A204.1 (cell line): ENCODE measurements at regions not wholly inside any gene's neighbourhood (a gene's known extent, or its start where the extent isn't known, plus 50 kb on each side); places are given as distances from the start of the nearest gene placed in this dataset.
"Not testable (repeated sequence)": the region's sequence is repeated elsewhere in the genome, so short reads cannot be mapped to it uniquely, and the experiment has no call there.

Experiments
- FAIRE-seq: peaks from 2 replicates; lab custom pipeline; 2012; peaks lifted over from hg19 to GRCh38; lab: Jason Lieb, UNC

DNA sequence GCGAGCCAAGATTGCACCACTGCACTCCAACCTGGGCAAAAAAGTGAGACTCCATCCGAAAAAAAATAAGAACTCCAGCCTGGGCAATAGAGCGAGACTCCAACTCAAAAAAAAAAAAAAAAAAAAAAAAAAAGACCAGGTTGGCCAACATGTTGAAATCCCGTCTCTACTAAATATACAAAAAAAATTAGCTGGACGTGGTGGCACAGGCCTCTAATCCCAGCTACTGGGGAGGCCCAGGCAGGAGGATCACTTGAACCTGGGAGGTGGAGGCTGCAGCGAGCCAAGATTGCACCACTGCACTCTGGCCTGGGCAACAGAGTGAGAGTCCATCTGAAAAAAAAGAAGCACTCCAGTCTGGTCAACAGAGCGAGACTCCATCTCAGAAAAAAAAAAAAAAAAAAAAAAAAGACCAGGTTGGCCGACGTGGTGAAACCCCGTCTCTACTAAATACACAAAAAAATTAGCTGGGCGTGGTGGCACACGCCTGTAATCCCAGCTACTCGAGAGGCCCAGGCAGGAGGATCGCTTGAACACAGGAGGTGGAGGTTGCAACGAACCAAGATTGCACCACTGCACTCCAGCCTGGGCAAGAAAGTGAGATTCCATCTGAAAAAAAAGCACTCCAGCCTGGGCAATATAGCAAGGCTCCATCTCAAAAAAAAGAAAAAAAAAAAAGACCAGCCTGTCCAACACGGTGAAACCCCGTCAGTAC lies 1603.7 kb downstream of the RPIA start:
- FAIRE-seq = not testable (repeated sequence)

DNA sequence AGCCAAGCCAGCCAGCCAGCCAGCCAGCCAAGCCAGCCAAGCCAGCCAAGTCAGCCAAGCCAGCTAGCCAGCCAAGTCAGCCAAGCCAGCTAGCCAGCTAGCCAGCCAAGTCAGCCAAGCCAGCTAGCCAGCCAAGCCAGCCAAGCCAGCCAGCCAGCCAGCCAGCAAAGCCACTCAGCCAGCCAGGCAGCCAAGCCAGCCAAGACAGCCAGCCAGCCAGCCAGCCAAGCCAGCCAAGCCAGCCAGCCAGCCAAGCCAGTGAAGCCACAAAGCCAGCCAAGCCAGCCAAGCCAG lies 1605.0 kb downstream of the RPIA start:
- FAIRE-seq = not testable (repeated sequence)

DNA sequence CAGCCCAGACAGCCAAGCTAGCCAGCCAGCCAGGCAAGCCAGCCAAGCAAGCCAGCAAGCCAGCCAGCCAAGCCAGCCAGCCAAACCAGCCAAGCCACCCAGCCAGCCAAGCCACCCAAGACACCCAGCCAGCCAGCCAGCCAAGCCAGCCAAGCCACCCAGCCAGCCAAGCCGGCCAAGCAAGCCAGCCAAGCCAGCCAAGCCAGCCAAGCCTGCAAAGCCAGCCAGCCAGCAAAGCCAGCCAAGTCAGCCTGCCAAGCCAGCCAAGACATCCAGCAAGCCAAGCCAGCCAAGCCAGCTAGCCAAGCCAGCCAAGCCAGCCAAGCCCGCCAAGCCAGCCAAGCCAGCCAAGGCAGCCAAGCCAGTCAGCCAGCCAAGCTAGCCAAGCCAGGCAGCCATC lies 1606.2 kb downstream of the RPIA start:
- FAIRE-seq = not testable (repeated sequence)

DNA sequence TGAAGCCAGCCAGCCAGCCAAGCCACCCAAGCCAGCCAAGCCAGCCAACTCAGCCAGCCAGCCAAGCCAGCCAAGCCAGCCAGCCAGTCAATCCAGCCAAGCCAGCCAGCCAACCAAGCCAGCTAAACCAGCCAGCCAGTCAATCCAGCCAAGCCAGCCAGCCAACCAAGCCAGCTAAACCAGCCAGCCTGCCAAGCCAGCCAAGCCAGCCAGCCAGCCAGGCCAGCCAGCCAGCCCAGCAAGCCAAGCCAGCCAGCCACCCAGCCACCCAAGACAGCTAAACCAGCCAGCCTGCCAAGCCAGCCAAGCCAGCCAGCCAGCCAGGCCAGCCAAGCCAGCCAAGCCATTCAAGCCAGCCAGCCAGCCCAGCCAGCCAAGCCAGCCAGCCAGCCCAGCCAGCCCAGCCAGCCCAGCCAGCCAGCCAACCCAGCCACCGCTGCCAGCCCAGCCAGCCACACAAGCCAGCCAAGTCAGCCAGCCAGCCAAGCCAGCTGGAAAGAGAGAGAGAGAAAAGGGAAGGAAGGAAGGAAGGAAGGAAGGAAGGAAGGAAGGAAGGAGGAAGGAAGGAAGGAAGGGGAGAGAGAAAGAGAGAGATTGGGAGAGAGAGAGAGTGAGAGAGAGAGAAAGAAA lies 1606.8 kb downstream of the RPIA start:
- FAIRE-seq = not testable (repeated sequence)

DNA sequence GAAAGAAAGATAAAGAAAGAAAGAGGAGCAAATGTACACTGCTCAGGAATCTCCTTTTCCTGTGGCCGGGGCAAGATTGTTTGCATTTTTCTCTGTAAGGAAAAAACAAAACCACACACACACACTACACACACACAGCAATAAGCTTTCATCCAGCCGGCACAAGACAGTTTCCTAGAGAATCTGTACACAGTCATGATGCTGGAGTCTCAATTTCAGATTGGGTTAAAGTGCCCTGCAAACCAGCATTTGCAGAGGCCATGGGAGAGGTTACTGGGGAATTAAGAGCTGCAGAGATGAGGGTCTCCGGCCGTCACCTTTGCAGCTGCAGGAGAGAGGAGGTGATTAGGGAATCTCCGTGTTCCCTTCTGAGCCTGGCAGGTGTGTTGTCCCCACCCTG lies 1607.5 kb downstream of the RPIA start:
- not testable (repeated sequence) for FAIRE-seq

DNA sequence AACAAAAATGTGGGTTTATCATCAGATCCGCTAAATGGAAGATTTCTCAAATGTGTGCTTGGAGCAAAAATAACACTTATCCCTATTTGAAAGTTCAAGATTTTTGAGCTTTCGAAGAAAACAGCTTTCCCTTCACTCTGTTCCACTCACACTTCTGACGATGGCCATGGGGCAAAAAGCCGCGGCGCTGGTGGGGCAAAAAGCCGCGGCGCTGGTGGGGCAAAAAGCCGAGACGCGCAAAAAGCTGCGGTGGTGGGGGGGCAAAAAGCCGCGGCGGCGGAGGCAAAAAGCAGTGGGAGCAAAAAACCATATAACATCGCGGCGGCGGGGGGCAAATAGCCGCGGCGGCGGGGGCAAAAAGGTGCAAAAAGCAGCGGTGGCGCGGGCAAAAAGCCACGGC lies 1631.5 kb downstream of the RPIA start:
- FAIRE-seq = not testable (repeated sequence)

DNA sequence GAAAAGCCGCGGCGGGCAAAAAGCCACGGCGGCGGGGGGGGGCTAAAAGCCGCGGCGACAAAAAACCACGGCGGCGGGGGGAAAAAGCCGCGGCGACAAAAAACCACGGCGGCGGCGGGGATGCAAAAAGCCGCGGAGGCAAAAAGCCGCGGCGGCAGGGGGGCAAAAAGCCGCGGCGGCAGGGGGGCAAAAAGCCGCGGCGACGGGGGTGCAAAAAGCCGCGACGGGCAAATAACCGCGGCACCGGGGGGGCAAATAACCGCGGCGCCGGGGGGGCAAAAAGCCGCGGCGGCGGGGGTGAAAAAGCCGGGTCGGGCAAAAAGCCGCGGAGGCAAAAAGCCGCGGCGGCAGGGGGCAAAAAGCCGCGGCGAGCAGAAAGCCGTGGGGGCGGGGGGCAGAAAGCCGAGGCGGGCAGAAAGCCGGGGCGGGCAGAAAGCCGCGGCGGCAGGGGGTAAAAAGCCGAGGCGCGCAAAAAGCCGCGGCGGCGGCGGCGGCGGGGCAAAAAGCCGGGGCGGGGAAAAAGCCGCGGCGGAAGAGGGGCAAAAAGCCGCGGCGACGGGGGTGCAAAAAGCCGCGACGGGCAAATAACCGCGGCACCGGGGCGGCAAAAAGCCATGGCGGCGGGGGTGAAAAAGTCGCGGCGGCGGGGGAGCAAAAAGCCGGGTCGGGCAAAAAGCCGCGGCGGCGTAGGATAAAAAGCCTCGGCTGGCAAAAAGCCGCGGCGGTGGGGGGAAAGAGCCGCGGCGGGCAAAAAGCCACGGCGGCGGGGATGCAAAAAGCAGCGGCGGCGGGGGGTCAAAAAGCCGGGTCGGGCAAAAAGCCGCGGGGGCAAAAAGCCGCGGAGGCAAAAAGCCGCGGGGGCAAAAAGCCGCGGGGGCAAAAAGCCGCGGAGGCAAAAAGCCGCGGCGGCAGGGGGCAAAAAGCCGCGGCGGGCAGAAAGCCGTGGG lies 1632.4 kb downstream of the RPIA start:
- FAIRE-seq = not testable (repeated sequence)

DNA sequence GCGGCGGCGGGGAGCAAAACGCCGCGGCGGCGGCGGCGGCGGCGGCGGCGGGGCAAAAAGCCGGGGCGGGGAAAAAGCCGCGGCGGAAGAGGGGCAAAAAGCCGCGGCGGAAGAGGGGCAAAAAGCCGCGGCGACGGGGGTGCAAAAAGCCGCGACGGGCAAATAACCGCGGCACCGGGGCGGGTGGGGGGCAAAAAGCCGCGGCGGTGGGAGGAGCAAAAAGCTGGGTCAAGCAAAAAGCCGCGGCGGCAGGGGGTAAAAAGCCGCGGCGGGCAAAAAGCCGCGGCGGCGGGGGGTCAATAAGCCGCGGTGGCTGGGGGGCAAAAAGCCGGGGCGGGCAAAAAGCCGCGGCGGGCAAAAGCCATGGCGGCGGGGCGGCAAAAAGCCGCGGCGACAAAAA lies 1633.2 kb downstream of the RPIA start:
- not testable (repeated sequence) for FAIRE-seq

DNA sequence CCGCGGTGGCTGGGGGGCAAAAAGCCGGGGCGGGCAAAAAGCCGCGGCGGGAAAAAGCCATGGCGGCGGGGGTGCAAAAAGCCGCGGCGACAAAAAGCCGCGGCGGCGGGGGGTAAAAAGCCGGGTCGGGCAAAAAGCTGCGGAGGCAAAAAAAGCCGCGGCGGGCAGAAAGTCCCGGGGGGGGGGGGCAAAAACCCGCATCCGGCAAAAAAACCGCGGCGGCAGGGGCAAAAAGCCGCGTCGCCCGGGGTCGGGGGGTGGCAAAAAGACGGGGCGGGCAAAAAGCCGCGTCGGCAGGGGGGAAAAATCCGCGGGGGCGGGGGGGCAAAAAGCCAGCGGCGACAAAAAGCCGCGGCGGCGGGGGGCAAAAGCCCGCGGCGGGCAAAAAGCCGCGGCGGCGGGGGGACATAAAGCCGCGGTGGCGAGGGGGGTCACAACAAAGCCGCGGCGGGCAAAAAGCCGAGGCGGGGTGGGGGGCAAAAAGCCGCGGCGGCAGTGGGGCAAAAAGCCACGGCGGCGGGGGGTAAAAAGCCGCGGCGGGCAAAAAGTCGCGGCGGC lies 1634.4 kb downstream of the RPIA start:
- not testable (repeated sequence) for FAIRE-seq

DNA sequence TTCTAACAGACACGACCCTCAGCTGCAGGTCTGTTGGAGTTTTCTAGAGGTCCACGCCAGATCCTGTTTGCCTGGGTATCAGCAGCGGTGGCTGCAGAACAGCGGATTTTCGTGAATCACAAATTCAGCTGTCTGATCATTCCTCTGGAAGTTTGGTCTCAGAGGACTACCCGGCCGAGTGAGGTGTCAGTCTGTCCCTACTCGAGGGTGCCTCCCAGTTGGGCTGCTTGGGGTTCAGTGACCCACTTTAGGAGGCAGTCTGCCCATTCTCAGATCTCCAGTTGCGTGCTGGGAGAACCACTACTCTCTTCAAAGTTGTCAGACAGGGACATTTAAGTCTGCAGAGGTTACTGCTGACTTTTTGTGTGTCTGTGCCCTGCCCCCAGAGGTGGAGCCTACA lies 1664.1 kb downstream of the RPIA start:
- FAIRE-seq = not testable (repeated sequence)

DNA sequence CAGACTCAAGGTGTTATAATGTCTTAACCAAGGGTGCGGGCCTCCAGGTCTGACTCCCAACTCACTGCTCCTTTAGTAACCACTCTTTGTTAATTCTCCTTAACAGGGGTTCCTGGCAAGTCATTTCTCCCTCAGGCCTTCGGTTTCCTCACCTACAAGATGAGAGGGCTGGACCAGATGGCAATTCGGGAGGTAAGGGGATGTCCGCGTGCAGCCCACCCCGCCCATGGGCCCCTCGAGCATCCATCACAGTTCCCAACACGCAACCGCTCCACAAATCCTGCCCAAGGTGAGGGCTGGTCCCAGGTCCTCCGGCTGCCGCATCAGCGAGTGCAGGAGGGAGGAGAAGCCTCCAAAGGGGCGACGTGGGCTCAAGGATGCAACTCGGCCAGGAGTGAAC lies 1667.9 kb downstream of the RPIA start:
- not testable (repeated sequence) for FAIRE-seq

DNA sequence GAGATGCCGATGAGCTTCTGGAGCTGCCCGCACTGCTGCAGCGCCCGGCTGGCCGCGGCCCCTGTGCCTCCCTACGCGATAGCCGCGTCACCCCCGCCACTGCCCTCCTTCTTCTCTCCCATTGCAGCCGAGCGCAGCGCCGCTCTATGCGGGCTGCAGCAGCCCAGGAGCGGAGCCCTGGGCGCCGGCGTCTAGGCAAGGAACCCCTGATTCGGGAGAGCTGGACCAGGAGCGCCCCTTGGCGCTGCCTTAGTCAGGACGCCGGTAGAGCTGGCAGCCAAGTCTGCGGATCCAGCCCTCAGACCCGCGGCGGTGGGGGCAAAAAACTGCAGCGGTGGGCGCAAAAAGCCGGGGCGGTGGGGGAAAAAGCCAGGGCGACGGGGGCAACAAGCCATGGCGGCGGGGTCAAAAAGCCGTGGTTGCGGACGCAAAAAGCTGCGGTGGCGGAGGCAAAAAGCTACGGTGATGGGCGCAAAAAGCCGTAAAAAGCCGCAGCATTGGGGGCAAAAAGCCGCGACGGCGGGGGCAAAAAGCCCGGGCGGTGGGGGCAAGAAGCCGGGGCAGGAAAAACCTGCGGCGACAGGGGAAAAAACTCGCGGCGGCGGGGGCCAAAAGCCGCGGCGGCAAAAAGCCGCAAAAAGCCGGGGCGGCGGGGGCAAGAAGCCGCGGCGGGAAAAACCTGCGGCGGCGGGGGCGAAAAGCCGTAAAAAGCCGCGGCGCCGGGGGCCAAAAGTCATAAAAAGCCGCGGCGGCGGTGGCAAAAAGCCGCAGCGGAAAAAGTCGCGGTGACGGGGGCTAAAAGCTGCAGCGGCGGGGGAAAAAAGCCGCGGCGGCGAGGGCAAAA lies 1668.6 kb downstream of the RPIA start:
- not testable (repeated sequence) for FAIRE-seq

DNA sequence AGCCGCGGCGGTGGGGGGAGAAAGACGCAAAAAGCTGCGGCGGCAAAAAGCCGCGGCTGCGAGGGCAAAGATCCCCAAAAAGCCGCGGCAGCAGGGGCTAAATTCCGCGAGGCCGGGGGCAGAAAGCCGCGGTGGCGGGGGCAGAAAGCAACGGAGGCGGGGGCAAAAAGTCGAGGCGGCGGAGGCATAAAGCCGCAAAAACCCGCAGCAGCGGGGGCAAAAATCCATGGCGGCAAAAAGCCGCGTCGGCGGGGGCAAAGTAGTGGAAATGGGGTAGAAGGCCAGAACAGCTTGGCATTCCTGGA lies 1669.2 kb downstream of the RPIA start:
- FAIRE-seq = not testable (repeated sequence)
